Esophagus (tissue), 2 donors: ENCODE measurements at regions not wholly inside any gene's neighbourhood (a gene's known extent, or its start where the extent isn't known, plus 50 kb on each side); places are given as distances from the start of the nearest gene placed in this dataset.
"Not testable (repeated sequence)": the region's sequence is repeated elsewhere in the genome, so short reads cannot be mapped to it uniquely, and the experiment has no call there.

ENCODE experiments used
- H3K27ac ChIP-seq, 2 donors: one replicate each; pipeline ENCODE4 v1.5.1; 2013; ENCODE audit warnings: low read depth in 2 of 2, mild to moderate bottlenecking in 2 of 2, inconsistent platforms in 1 of 2, low read length in 1 of 2, moderate library complexity in 1 of 2
- H3K27me3 ChIP-seq, 2 donors: one replicate each; pipeline ENCODE4 v1.6.1; 2013; ENCODE audit warnings: low read length in 2 of 2, control low read depth in 1 of 2, mild to moderate bottlenecking in 1 of 2; ENCODE audit not compliant: insufficient read depth in 2 of 2, control insufficient read depth in 1 of 2
- H3K36me3 ChIP-seq, 2 donors: one replicate each; pipeline ENCODE4 v1.6.1; 2013; ENCODE audit warnings: low read length in 1 of 2; ENCODE audit not compliant: control insufficient read depth in 2 of 2, insufficient read depth in 2 of 2
- H3K4me1 ChIP-seq, 2 donors: one replicate each; pipeline ENCODE4 v1.6.1; 2013; ENCODE audit warnings: low read length in 1 of 2; ENCODE audit not compliant: control insufficient read depth in 2 of 2, insufficient read depth in 2 of 2
- H3K4me3 ChIP-seq, 2 donors: one replicate each; pipeline ENCODE4 v1.5.1; 2013; ENCODE audit warnings: low read length in 2 of 2, mild to moderate bottlenecking in 2 of 2, low read depth in 1 of 2, moderate library complexity in 1 of 2
- H3K9me3 ChIP-seq, 2 donors: one replicate each; pipeline ENCODE4 v1.6.1; 2013; ENCODE audit warnings: mild to moderate bottlenecking in 2 of 2, low read depth in 1 of 2, low read length in 1 of 2, moderate library complexity in 1 of 2; ENCODE audit not compliant: control insufficient read depth in 2 of 2, insufficient read depth in 1 of 2
- WGBS, 2 donors: extraction: QIAGEN DNeasy Blood & Tissue Kit; methylation state at CpG; one replicate each; pipeline ENCODE4 v1.1.7; 2013; 5-methylcytosine and 5-hydroxymethylcytosine counted together
- donor health status: healthy with polysubstance abuse.
- donor health status: Bipolar disorder and iron deficiency.

GRCh38 chr7:114148779-114149178 is 230.0 kb upstream of the PPP1R3A start:
- no peak overlapping the region for H3K27ac ChIP-seq
- no peaks in the 10 kb centered on the region for H3K9me3 ChIP-seq
- H3K4me1 ChIP-seq, result peaks cover 0 to 2% of the 10 kb centered on the region in 2 donors
- H3K36me3 ChIP-seq, result no peaks in the 10 kb centered on the region
- WGBS, 2 donors, result 60 to 71% methylated on average over 3 of the region's 3 CpGs
- no peak overlapping the region for H3K4me3 ChIP-seq
- H3K27me3 ChIP-seq, result no peaks in the 10 kb centered on the region

- H3K27ac ChIP-seq, result no peak overlapping the region
- H3K4me1 ChIP-seq, result no peaks in the 10 kb centered on the region
- H3K4me3 ChIP-seq, result no peak overlapping the region
- 42 to 52% methylated on average over 3 of the region's 3 CpGs for WGBS, 2 donors
- H3K27me3 ChIP-seq, result no peaks in the 10 kb centered on the region
- H3K36me3 ChIP-seq, result no peaks in the 10 kb centered on the region
- no peaks in the 10 kb centered on the region for H3K9me3 ChIP-seq
Observed at GRCh38 chr7:114141415-114141814, 222.6 kb upstream of the PPP1R3A start.

GRCh38 chr7:114140561-114140960 is 221.8 kb upstream of the PPP1R3A start:
- Histone ChIP-seq H3K4me3 (no peak overlapping the region), H3K4me1 (no peaks in the 10 kb centered on the region), H3K36me3 (no peaks in the 10 kb centered on the region), H3K27ac (no peak overlapping the region), H3K9me3 (no peaks in the 10 kb centered on the region), H3K27me3 (no peaks in the 10 kb centered on the region)
- 90 to 100% methylated on average over 1 of the region's 1 CpG for WGBS, 2 donors

GRCh38 chr7:114139690-114140089 is 220.9 kb upstream of the PPP1R3A start:
- H3K4me1 ChIP-seq, H3K36me3 ChIP-seq, H3K27ac ChIP-seq, H3K4me3 ChIP-seq, H3K27me3 ChIP-seq, H3K9me3 ChIP-seq: not testable (repeated sequence)
- WGBS, 2 donors, result 90 to 95% methylated on average over 5 of the region's 5 CpGs

GRCh38 chr7:114138587-114138986 is 219.8 kb upstream of the PPP1R3A start:
- Histone ChIP-seq H3K36me3 (no peaks in the 10 kb centered on the region), H3K4me1 (no peaks in the 10 kb centered on the region), H3K4me3 (no peak overlapping the region), H3K9me3 (no peaks in the 10 kb centered on the region), H3K27ac (no peak overlapping the region), H3K27me3 (no peaks in the 10 kb centered on the region)
- 93 to 94% methylated on average over 5 of the region's 5 CpGs for WGBS, 2 donors

- H3K9me3 ChIP-seq, result no peaks in the 10 kb centered on the region
- no peak overlapping the region for H3K27ac ChIP-seq
- no peaks in the 10 kb centered on the region for H3K36me3 ChIP-seq
- no peaks in the 10 kb centered on the region for H3K4me1 ChIP-seq
- H3K4me3 ChIP-seq, result no peak overlapping the region
- no peaks in the 10 kb centered on the region for H3K27me3 ChIP-seq
Observed at GRCh38 chr7:114133717-114134116, 214.9 kb upstream of the PPP1R3A start.

- Histone ChIP-seq H3K36me3 (no peaks in the 10 kb centered on the region), H3K27me3 (no peaks in the 10 kb centered on the region), H3K4me1 (no peaks in the 10 kb centered on the region), H3K4me3 (no peak overlapping the region), H3K27ac (no peak overlapping the region), H3K9me3 (no peaks in the 10 kb centered on the region)
- WGBS, 2 donors, result 53 to 62% methylated on average over 3 of the region's 3 CpGs
Observed at GRCh38 chr7:114130866-114131265, 212.1 kb upstream of the PPP1R3A start.

GRCh38 chr7:114128880-114129279 is 210.1 kb upstream of the PPP1R3A start:
- Histone ChIP-seq H3K27me3 (no peaks in the 10 kb centered on the region), H3K4me3 (no peak overlapping the region), H3K9me3 (no peaks in the 10 kb centered on the region), H3K36me3 (no peaks in the 10 kb centered on the region), H3K27ac (no peak overlapping the region), H3K4me1 (no peaks in the 10 kb centered on the region)
- 97 to 100% methylated on average over 1 of the region's 1 CpG for WGBS, 2 donors

GRCh38 chr7:114126095-114126494 is 207.3 kb upstream of the PPP1R3A start:
- H3K4me1 ChIP-seq, result no peaks in the 10 kb centered on the region
- no peak overlapping the region for H3K27ac ChIP-seq
- no peak overlapping the region for H3K4me3 ChIP-seq
- no peaks in the 10 kb centered on the region for H3K9me3 ChIP-seq
- no peaks in the 10 kb centered on the region for H3K36me3 ChIP-seq
- H3K27me3 ChIP-seq, result no peaks in the 10 kb centered on the region

GRCh38 chr7:114112806-114113205 is 194.0 kb upstream of the PPP1R3A start:
- Histone ChIP-seq H3K4me3 (no peak overlapping the region), H3K4me1 (peaks cover 0 to 2% of the 10 kb centered on the region in 2 donors), H3K9me3 (no peaks in the 10 kb centered on the region), H3K27me3 (no peaks in the 10 kb centered on the region), H3K27ac (no peak overlapping the region), H3K36me3 (no peaks in the 10 kb centered on the region)
- WGBS, 2 donors, result 60 to 70% methylated on average over 3 of the region's 3 CpGs
